ENCODE measurements at regions not wholly inside any gene's neighbourhood (a gene's known extent, or its start where the extent isn't known, plus 50 kb on each side); places are given as distances from the start of the nearest gene placed in this dataset.
"Not testable (repeated sequence)": the region's sequence is repeated elsewhere in the genome, so short reads cannot be mapped to it uniquely, and the experiment has no call there.

- not testable (repeated sequence) for TF ChIP-seq POLR2AphosphoS5 (IDR thresholded peaks at IDR 0.05; ENCODE audit: low read depth); CTCF (IDR thresholded peaks at IDR 0.05; ENCODE audit: insufficient read depth, low read length); GABPA (IDR thresholded peaks at IDR 0.05; ENCODE audit: low read depth)
Observed at GRCh38 chr3:17812328-17812727, 69.9 kb upstream of the TBC1D5 start.

All from HL-60 (cell line).